A172 (cell line): ENCODE measurements at regions not wholly inside any gene's neighbourhood (a gene's known extent, or its start where the extent isn't known, plus 50 kb on each side); places are given as distances from the start of the nearest gene placed in this dataset.

Source experiments
- DNase-seq: peaks from one replicate; pipeline ENCODE4 v3.0.0-alpha.2; 2015; ENCODE audit warnings: low spot score

- DNase-seq = no peak
Observed at GRCh38 chr2:204477358-204477950, 67.8 kb upstream of the PARD3B start.

GRCh38 chr2:204479557-204479956 lies 65.7 kb upstream of the PARD3B start:
- peak; percentile 72 for DNase-seq

- no peak for DNase-seq
Observed at GRCh38 chr2:204480676-204481075, 64.6 kb upstream of the PARD3B start.

GRCh38 chr2:204483608-204484081 lies 61.6 kb upstream of the PARD3B start:
- no peak for DNase-seq

- no peak for DNase-seq
Observed at GRCh38 chr2:204486321-204486720, 59.0 kb upstream of the PARD3B start.

- DNase-seq = no peak
Observed at GRCh38 chr2:204486805-204487204, 58.5 kb upstream of the PARD3B start.

- no peak for DNase-seq
Observed at GRCh38 chr2:204487447-204488229, 57.6 kb upstream of the PARD3B start.

- peak; percentile 57 for DNase-seq
Observed at GRCh38 chr2:204491528-204491927, 53.7 kb upstream of the PARD3B start.

- DNase-seq = no peak
Observed at GRCh38 chr2:204492417-204492816, 52.9 kb upstream of the PARD3B start.

- no peak for DNase-seq
Observed at GRCh38 chr2:204494681-204495080, 50.6 kb upstream of the PARD3B start.

GRCh38 chr2:204495381-204495780 lies 49.9 kb upstream of the PARD3B start:
- no peak for DNase-seq
